GM12878 (cell line): ENCODE measurements at regions not wholly inside any gene's neighbourhood (a gene's known extent, or its start where the extent isn't known, plus 50 kb on each side); places are given as distances from the start of the nearest gene placed in this dataset.

Experiments used
- ATF7 ChIP-seq: fragments of 450-650 bp; IDR thresholded peaks from 2 replicates; pipeline ENCODE4 v1.6.1; 2016; ENCODE audit warnings: low read depth, mild to moderate bottlenecking
- CBFB ChIP-seq: IDR thresholded peaks from 2 replicates; pipeline ENCODE4 v1.6.1; 2016; ENCODE audit warnings: antibody characterized with exemption, low read depth
- CEBPB ChIP-seq, 2 experiments: fragments of 150-350 bp in 1 of 2; IDR thresholded peaks; 2 replicates each; pipeline ENCODE4 v1.6.1; 2012 to 2014; ENCODE audit warnings: low read depth in 2 of 2, low read length in 2 of 2, borderline replicate concordance in 1 of 2, inconsistent platforms in 1 of 2
- CTCF ChIP-seq, 3 experiments: IDR thresholded peaks in 2 of 3; conservative IDR thresholded peaks in 1 of 3; 2 replicates each; pipeline ENCODE4 v1.5.1; 2011; ENCODE audit warnings: low read depth in 3 of 3, low read length in 3 of 3, mild to moderate bottlenecking in 3 of 3, control low read depth in 2 of 3, moderate library complexity in 2 of 3, inconsistent platforms in 1 of 3, mixed read lengths in 1 of 3; ENCODE audit not compliant: control insufficient read depth in 2 of 3, insufficient read depth in 1 of 3; ENCODE audit errors: extremely low read depth in 1 of 3
- ELK1 ChIP-seq: IDR thresholded peaks from 2 replicates; pipeline ENCODE4 v1.6.1; 2012; ENCODE audit warnings: low read depth, low read length, improper control_type of control experiment
- EP300 ChIP-seq, 2 experiments: fragments of 150-350 bp in 1 of 2; IDR thresholded peaks; 2 replicates each; pipeline ENCODE4 v1.6.1; 2011 to 2012; ENCODE audit warnings: low read depth in 2 of 2, low read length in 2 of 2, borderline replicate concordance in 1 of 2, improper control_type of control experiment in 1 of 2, inconsistent platforms in 1 of 2; ENCODE audit not compliant: control insufficient read depth in 1 of 2
- FOXK2 ChIP-seq: fragments of 450-650 bp; IDR thresholded peaks from 2 replicates; pipeline ENCODE4 v1.6.1; 2017; ENCODE audit warnings: mild to moderate bottlenecking, moderate library complexity
- HCFC1 ChIP-seq: fragments of 150-350 bp; IDR thresholded peaks from 2 replicates; pipeline ENCODE4 v1.6.1; 2014; ENCODE audit warnings: low read length
- JUNB ChIP-seq: IDR thresholded peaks from 2 replicates; pipeline ENCODE4 v1.6.1; 2016; ENCODE audit warnings: antibody characterized with exemption, mild to moderate bottlenecking
- MYC ChIP-seq: IDR thresholded peaks from 2 replicates; pipeline ENCODE4 v1.6.1; 2011; ENCODE audit warnings: mild to moderate bottlenecking, low read length, moderate library complexity, inconsistent platforms; ENCODE audit not compliant: insufficient read depth, insufficient replicate concordance, insufficient read length, severe bottlenecking
- POLR2A ChIP-seq: IDR thresholded peaks from 2 replicates; pipeline ENCODE4 v1.6.1; 2011; ENCODE audit warnings: low read depth, mild to moderate bottlenecking, low read length
- SMARCA5 ChIP-seq: fragments of 450-650 bp; IDR thresholded peaks from 2 replicates; pipeline ENCODE4 v1.6.1; 2017; ENCODE audit warnings: mild to moderate bottlenecking
- ZBTB33 ChIP-seq: fragments of 450-650 bp; IDR thresholded peaks from 2 replicates; pipeline ENCODE4 v1.6.1; 2017; ENCODE audit warnings: mild to moderate bottlenecking

GRCh38 chr20:60652046-60652445, 600.0 kb upstream of the CDH4 start:
- TF ChIP-seq EP300 (IDR thresholded peaks at IDR 0.05; ENCODE audit: borderline replicate concordance in 1 of 2, control insufficient read depth in 1 of 2, low read depth in 2 of 2, low read length in 2 of 2): no peak
- no peak for TF ChIP-seq POLR2A
- no peak for TF ChIP-seq CTCF (IDR thresholded peaks at IDR 0.05 in 2 of 3, conservative IDR thresholded peaks at IDR 0.05 in 1 of 3; ENCODE audit: control insufficient read depth in 2 of 3, extremely low read depth in 1 of 3, insufficient read depth in 1 of 3, low read depth in 3 of 3, low read length in 3 of 3)
- no peak for TF ChIP-seq SMARCA5
- no peak for TF ChIP-seq CEBPB (IDR thresholded peaks at IDR 0.05; ENCODE audit: borderline replicate concordance in 1 of 2, low read depth in 2 of 2, low read length in 2 of 2)
- TF ChIP-seq CBFB: no peak
- no peak for TF ChIP-seq MYC
- TF ChIP-seq JUNB: no peak
- TF ChIP-seq ZBTB33: no peak
- no peak for TF ChIP-seq ELK1
- no peak for TF ChIP-seq ATF7
- no peak for TF ChIP-seq HCFC1
- TF ChIP-seq FOXK2: no peak
